GM23338 (cell line): ENCODE measurements at regions not wholly inside any gene's neighbourhood (a gene's known extent, or its start where the extent isn't known, plus 50 kb on each side); places are given as distances from the start of the nearest gene placed in this dataset.

Experiments used
- ATAC-seq: fragments of 200-7000 bp; cut with Tn5 transposase; 3 replicates; pipeline ENCODE4 v1.9.1; 2020
- DNase-seq: peaks from one replicate; pipeline ENCODE4 v3.0.0-alpha.2; 2015; ENCODE audit warnings: low spot score
- H2AFZ ChIP-seq: fragments of 200-600 bp; sonication (generic); 2 replicates; pipeline ENCODE4 v1.8.0; 2016; ENCODE audit warnings: antibody characterized with exemption, mild to moderate bottlenecking, moderate library complexity
- H3F3A ChIP-seq: fragments of 200-600 bp; sonication (generic); replicated peaks from 2 replicates; pipeline ENCODE4 v1.8.0; 2017; ENCODE audit warnings: antibody characterized with exemption, mixed run types, low read depth
- H3K27ac ChIP-seq: fragments of 200-600 bp; sonication (generic); 2 replicates; pipeline ENCODE4 v1.6.1; 2016; ENCODE audit warnings: low read depth
- H3K27me3 ChIP-seq: fragments of 200-600 bp; sonication (generic); 2 replicates; pipeline ENCODE4 v1.8.0; 2016; ENCODE audit warnings: mild to moderate bottlenecking, mixed run types, moderate library complexity; ENCODE audit not compliant: insufficient read depth
- H3K36me3 ChIP-seq: fragments of 200-600 bp; sonication (generic); 2 replicates; pipeline ENCODE4 v1.8.0; 2016; ENCODE audit warnings: mild to moderate bottlenecking; ENCODE audit not compliant: insufficient read depth
- H3K4me1 ChIP-seq: fragments of 200-600 bp; sonication (generic); 2 replicates; pipeline ENCODE4 v1.8.0; 2016; ENCODE audit warnings: mild to moderate bottlenecking, moderate library complexity; ENCODE audit not compliant: insufficient read depth
- H3K4me2 ChIP-seq: fragments of 200-600 bp; sonication (generic); 2 replicates; pipeline ENCODE4 v1.7.1; 2017; ENCODE audit warnings: mixed run types
- H3K4me3 ChIP-seq: fragments of 200-600 bp; sonication (generic); 2 replicates; pipeline ENCODE4 v1.6.1; 2016; ENCODE audit warnings: mixed run types
- H3K79me2 ChIP-seq: fragments of 200-600 bp; sonication (generic); replicated peaks from 2 replicates; pipeline ENCODE4 v1.8.0; 2017; ENCODE audit warnings: mild to moderate bottlenecking; ENCODE audit not compliant: insufficient read depth
- H3K9me2 ChIP-seq: fragments of 200-600 bp; sonication (generic); 2 replicates; pipeline ENCODE4 v1.8.0; 2017; ENCODE audit not compliant: insufficient read depth
- H4K20me1 ChIP-seq: fragments of 200-600 bp; sonication (generic); replicated peaks from 2 replicates; pipeline ENCODE4 v1.8.0; 2017; ENCODE audit warnings: mild to moderate bottlenecking; ENCODE audit not compliant: insufficient read depth
- H3K27ac Mint-ChIP-seq: 2 replicates; pipeline ENCODE4 v1.8.0; 2020; ENCODE audit warnings: inconsistent platforms, mild to moderate bottlenecking, moderate library complexity, mixed read lengths
- H3K27me3 Mint-ChIP-seq: 3 replicates; pipeline ENCODE4 v1.8.0; 2022; ENCODE audit warnings: low read depth, mild to moderate bottlenecking, moderate library complexity, mixed read lengths, inconsistent platforms; ENCODE audit not compliant: insufficient read depth, poor library complexity
- H3K36me3 Mint-ChIP-seq: 3 replicates; pipeline ENCODE4 v1.8.0; 2021; ENCODE audit warnings: low read depth, mild to moderate bottlenecking, inconsistent platforms, moderate library complexity, mixed read lengths
- H3K4me1 Mint-ChIP-seq: 3 replicates; pipeline ENCODE4 v1.8.0; 2020; ENCODE audit warnings: mild to moderate bottlenecking, inconsistent platforms, mixed read lengths
- H3K4me3 Mint-ChIP-seq: 3 replicates; pipeline ENCODE4 v1.8.0; 2021; ENCODE audit warnings: moderate library complexity, mild to moderate bottlenecking, inconsistent platforms, mixed read lengths
- H3K9me3 Mint-ChIP-seq: 3 replicates; pipeline ENCODE4 v1.8.0; 2020; ENCODE audit warnings: moderate library complexity, mild to moderate bottlenecking, inconsistent platforms, mixed read lengths
- CREB1 ChIP-seq: fragments of 250-450 bp; sonication (Bioruptor Pico); IDR thresholded peaks from 2 replicates; pipeline ENCODE4 v1.5.0; 2020; ENCODE audit warnings: low read depth, mild to moderate bottlenecking, moderate library complexity
- EZH2 ChIP-seq: fragments of 200-600 bp; sonication (generic); IDR thresholded peaks from one replicate; pipeline ENCODE4 v1.8.0; 2017; ENCODE audit warnings: antibody characterized with exemption, mild to moderate bottlenecking, low read depth; ENCODE audit not compliant: unreplicated experiment
- EZH2phosphoT487 ChIP-seq: fragments of 200-600 bp; sonication (generic); IDR thresholded peaks from one replicate; pipeline ENCODE4 v1.8.1; 2018; ENCODE audit warnings: antibody characterized with exemption; ENCODE audit not compliant: unreplicated experiment
- JUNB ChIP-seq: IDR thresholded peaks from one replicate; pipeline ENCODE4 v1.6.1; 2016; ENCODE audit warnings: antibody characterized with exemption; ENCODE audit not compliant: unreplicated experiment
- NANOG ChIP-seq: IDR thresholded peaks from 2 replicates; pipeline ENCODE4 v1.6.1; 2016; ENCODE audit warnings: antibody characterized with exemption, borderline replicate concordance
- STAT1 ChIP-seq: IDR thresholded peaks from one replicate; pipeline ENCODE4 v1.6.1; 2016; ENCODE audit warnings: antibody characterized with exemption; ENCODE audit not compliant: unreplicated experiment
- ZNF114 ChIP-seq: fragments of 250-450 bp; sonication (Bioruptor Pico); IDR thresholded peaks from 2 replicates; pipeline ENCODE4 v1.5.0; 2020; ENCODE audit warnings: mild to moderate bottlenecking, moderate library complexity
- TF ChIP-seq, protein P1 (sequence below): IDR thresholded peaks from one replicate; pipeline ENCODE4 v1.6.1; 2018; ENCODE audit warnings: antibody characterized with exemption; ENCODE audit not compliant: unreplicated experiment
- TF ChIP-seq, protein P2 (sequence below): IDR thresholded peaks from 2 replicates; pipeline ENCODE4 v1.6.1; 2016; ENCODE audit warnings: antibody characterized with exemption

DNA sequence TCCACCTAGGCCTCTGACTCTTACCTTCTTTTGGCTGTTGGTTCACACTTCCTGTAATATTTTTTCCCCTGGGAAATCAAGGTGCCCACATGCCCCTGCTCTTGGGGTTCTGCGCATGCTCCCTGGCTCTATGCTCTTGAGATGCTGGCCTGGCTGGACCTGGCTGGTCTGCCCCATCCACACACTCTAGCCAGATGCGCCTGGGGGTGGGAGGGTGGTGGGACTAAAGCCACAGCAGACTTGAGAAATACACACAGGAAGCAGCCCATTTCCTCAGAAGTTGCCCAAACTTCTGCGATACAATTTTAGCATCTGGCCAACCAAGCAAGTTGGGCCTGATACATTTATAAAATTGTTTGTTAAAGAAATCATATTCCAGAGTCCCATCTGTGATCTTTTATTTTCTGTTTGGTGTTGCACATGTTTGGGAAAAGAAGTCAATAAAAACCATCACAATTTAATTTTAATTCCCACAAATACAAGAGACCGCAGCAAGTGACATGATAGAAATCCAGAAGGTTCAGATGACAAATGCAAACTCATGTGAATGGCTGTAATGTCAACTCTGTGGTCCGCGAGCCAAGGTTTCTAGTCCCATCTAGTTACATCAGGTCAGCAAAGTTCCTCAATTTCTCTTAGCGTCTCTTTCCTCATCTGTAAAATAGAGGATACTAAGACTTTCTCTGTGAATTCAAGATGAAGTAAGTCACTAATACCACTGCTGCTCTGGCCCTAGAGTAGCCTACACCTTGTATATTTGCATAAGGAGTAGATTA, 55.9 kb upstream of the MEF2A start:
- Histone ChIP-seq H3K27me3 (no peaks in the 10 kb centered on the region), H3K36me3 (no peaks in the 10 kb centered on the region), H2AFZ (no peak overlapping the region), H3K9me2 (no peaks in the 10 kb centered on the region), H3F3A (no peaks in the 10 kb centered on the region), H3K79me2 (no peaks in the 10 kb centered on the region), H4K20me1 (no peaks in the 10 kb centered on the region), H3K4me2 (no peak overlapping the region), H3K4me1 (no peaks in the 10 kb centered on the region), H3K27ac (no peak overlapping the region), H3K4me3 (no peak overlapping the region)
- DNase-seq = no peak
- Mint-ChIP-seq H3K36me3 (no peaks in the 10 kb centered on the region), H3K9me3 (no peaks in the 10 kb centered on the region), H3K27ac (no peak overlapping the region), H3K27me3 (peaks cover 4% of the 10 kb centered on the region), H3K4me1 (peaks cover 8% of the 10 kb centered on the region; the same call in 2 of the 3 replicates), H3K4me3 (no peak overlapping the region)
- TF ChIP-seq EZH2 (no peak), STAT1 (no peak), EZH2phosphoT487 (no peak)
- TF ChIP-seq, protein P1, sequence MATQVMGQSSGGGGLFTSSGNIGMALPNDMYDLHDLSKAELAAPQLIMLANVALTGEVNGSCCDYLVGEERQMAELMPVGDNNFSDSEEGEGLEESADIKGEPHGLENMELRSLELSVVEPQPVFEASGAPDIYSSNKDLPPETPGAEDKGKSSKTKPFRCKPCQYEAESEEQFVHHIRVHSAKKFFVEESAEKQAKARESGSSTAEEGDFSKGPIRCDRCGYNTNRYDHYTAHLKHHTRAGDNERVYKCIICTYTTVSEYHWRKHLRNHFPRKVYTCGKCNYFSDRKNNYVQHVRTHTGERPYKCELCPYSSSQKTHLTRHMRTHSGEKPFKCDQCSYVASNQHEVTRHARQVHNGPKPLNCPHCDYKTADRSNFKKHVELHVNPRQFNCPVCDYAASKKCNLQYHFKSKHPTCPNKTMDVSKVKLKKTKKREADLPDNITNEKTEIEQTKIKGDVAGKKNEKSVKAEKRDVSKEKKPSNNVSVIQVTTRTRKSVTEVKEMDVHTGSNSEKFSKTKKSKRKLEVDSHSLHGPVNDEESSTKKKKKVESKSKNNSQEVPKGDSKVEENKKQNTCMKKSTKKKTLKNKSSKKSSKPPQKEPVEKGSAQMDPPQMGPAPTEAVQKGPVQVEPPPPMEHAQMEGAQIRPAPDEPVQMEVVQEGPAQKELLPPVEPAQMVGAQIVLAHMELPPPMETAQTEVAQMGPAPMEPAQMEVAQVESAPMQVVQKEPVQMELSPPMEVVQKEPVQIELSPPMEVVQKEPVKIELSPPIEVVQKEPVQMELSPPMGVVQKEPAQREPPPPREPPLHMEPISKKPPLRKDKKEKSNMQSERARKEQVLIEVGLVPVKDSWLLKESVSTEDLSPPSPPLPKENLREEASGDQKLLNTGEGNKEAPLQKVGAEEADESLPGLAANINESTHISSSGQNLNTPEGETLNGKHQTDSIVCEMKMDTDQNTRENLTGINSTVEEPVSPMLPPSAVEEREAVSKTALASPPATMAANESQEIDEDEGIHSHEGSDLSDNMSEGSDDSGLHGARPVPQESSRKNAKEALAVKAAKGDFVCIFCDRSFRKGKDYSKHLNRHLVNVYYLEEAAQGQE = no peak
- no peak for ATAC-seq

DNA sequence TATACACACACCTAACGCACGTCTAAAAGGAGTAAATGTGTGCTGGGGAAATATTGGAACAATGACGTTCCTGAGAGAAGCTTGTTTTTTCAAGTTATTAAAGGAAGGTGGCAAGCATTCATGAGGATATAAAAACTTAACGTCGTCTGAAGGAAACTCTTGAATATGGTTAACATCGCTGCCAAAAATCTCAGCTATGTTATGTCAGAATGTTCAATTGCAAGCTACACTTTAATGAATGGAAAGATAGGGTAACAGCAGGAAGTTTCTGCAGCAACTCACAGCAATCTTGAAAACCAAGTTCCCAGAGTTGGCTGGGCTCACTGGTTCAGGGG, 54.3 kb upstream of the MEF2A start:
- ATAC-seq (no peak), DNase-seq (no peak)
- H4K20me1 ChIP-seq = no peaks in the 10 kb centered on the region
- peak overlapping the region; percentile 56; the same call in 1 of the 2 replicates for H2AFZ ChIP-seq
- Mint-ChIP-seq H3K36me3 (no peaks in the 10 kb centered on the region), H3K4me1 (peaks cover 7% of the 10 kb centered on the region; the same call in 2 of the 3 replicates), H3K4me3 (no peak overlapping the region), H3K9me3 (no peaks in the 10 kb centered on the region), H3K27ac (no peak overlapping the region), H3K27me3 (peaks cover 4% of the 10 kb centered on the region)
- H3K4me1 ChIP-seq = no peaks in the 10 kb centered on the region
- H3K36me3 ChIP-seq = no peaks in the 10 kb centered on the region; the same call in 1 of the 2 replicates
- no peak overlapping the region for H3K4me3 ChIP-seq
- no peaks in the 10 kb centered on the region for H3K27me3 ChIP-seq
- no peak overlapping the region for H3K27ac ChIP-seq
- no peaks in the 10 kb centered on the region for H3F3A ChIP-seq
- no peak overlapping the region for H3K4me2 ChIP-seq
- H3K9me2 ChIP-seq = no peaks in the 10 kb centered on the region
- no peaks in the 10 kb centered on the region for H3K79me2 ChIP-seq
- TF ChIP-seq EZH2 (no peak), ZNF114 (CRISPR knock-in tag) (no peak), STAT1 (no peak), NANOG (no peak), CREB1 (CRISPR knock-in tag) (no peak), JUNB (no peak)
- TF ChIP-seq, protein P2, sequence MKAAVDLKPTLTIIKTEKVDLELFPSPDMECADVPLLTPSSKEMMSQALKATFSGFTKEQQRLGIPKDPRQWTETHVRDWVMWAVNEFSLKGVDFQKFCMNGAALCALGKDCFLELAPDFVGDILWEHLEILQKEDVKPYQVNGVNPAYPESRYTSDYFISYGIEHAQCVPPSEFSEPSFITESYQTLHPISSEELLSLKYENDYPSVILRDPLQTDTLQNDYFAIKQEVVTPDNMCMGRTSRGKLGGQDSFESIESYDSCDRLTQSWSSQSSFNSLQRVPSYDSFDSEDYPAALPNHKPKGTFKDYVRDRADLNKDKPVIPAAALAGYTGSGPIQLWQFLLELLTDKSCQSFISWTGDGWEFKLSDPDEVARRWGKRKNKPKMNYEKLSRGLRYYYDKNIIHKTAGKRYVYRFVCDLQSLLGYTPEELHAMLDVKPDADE = no peak
- TF ChIP-seq, protein P1 = no peak
